ENCODE measurements at regions not wholly inside any gene's neighbourhood (a gene's known extent, or its start where the extent isn't known, plus 50 kb on each side); places are given as distances from the start of the nearest gene placed in this dataset.

DNA sequence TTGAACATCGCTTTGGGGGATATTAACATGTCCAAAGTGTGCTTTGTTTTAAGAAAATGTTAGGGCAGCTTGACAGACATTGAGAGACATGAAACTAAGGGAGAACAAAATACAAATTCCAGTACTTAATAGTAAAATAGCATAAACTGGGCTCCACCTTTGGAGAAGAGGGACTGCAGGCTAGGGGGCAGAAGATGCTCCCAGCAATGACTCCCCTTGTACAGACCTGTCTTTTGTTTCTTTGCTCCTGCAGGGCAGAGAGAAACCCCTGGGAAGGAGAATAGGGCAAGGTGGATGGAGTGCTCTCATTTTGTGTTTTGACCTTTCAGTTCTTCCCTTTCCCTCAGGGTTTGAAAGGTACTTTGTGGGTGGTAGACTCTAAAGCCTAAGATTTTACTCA lies 115.6 kb upstream of the PLCB4 start:
- Histone ChIP-seq H3K4ac (ENCODE audit: low read length) (no peak overlapping the region), H2BK5ac (ENCODE audit: low read length) (no peak overlapping the region), H2BK12ac (ENCODE audit: low read length) (no peak overlapping the region), H2BK120ac (ENCODE audit: low read depth, low read length) (no peak overlapping the region), H2BK15ac (ENCODE audit: low read length) (no peak overlapping the region), H4K91ac (ENCODE audit: low read depth, low read length, poor library complexity) (no peak overlapping the region), H3K4me3 (ENCODE audit: low read length in 2 of 2) (no peak overlapping the region), H3K36me3 (replicated peaks in 1 of 2; ENCODE audit: control insufficient read depth in 2 of 2, insufficient read depth in 2 of 2, low read length in 2 of 2) (no peaks in the 10 kb centered on the region), H3K23ac (ENCODE audit: low read depth, low read length, poor library complexity) (no peak overlapping the region), H4K8ac (ENCODE audit: low read depth, low read length) (no peak overlapping the region), H3K27me3 (ENCODE audit: control insufficient read depth in 3 of 3, insufficient read depth in 3 of 3, low read depth in 1 of 3, low read length in 3 of 3) (peaks cover 0 to 4% (median 0%) of the 10 kb centered on the region in 3 experiments), H3K9me3 (replicated peaks in 1 of 2; ENCODE audit: control insufficient read depth in 2 of 2, insufficient read depth in 1 of 2, low read depth in 1 of 2, low read length in 2 of 2) (no peaks in the 10 kb centered on the region), H3K18ac (ENCODE audit: low read length) (no peak overlapping the region), H3K9ac (ENCODE audit: low read depth, low read length, poor library complexity) (no peak overlapping the region), H3K4me1 (ENCODE audit: control insufficient read depth in 2 of 2, insufficient read depth in 1 of 2, low read depth in 1 of 2, low read length in 2 of 2) (no peaks in the 10 kb centered on the region), H3K14ac (ENCODE audit: low read length) (no peak overlapping the region), H2AK5ac (ENCODE audit: low read depth, low read length) (no peak overlapping the region), H3K79me1 (ENCODE audit: low read depth, low read length) (no peaks in the 10 kb centered on the region), H3K27ac (replicated peaks; ENCODE audit: low read length) (no peak overlapping the region), H3K4me2 (ENCODE audit: insufficient read depth, low read length, poor library complexity, severe bottlenecking) (no peak overlapping the region), H2AFZ (ENCODE audit: low read length) (no peak overlapping the region)
- WGBS, 2 donors (ENCODE audit: extremely low coverage in 2 of 2, insufficient read length in 2 of 2, insufficient replicate concordance in 1 of 2): no CpG with 5 or more reads among the region's 1 CpG
- no peak for DNase-seq (ENCODE audit: low spot score)

DNA sequence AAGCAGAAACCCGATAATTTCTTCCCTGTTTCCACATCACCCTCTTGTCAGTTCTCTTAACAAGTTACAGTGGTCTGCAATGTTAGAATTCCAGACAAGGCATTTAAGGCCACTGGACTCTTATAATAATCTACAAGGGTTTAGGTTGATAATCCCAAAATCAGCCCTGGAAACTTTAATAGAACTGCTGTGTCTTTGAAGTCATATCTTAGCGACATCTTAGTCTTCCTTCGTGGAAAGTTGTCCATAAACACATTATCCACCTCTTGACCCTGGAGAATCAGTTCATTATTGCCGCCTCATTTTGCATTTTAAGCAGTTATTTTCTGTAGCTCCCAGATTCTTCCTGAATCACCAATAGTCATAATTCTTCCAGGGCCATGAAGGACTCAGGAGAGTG lies 108.6 kb upstream of the PLCB4 start:
- Histone ChIP-seq H3K9ac (ENCODE audit: low read depth, low read length, poor library complexity) (no peak overlapping the region), H4K8ac (ENCODE audit: low read depth, low read length) (no peak overlapping the region), H2BK12ac (ENCODE audit: low read length) (no peak overlapping the region), H3K4me3 (ENCODE audit: low read length in 2 of 2) (no peak overlapping the region), H2BK120ac (ENCODE audit: low read depth, low read length) (no peak overlapping the region), H3K23ac (ENCODE audit: low read depth, low read length, poor library complexity) (no peak overlapping the region), H3K79me1 (ENCODE audit: low read depth, low read length) (no peaks in the 10 kb centered on the region), H3K4ac (ENCODE audit: low read length) (no peak overlapping the region), H2AFZ (ENCODE audit: low read length) (no peak overlapping the region), H2BK5ac (ENCODE audit: low read length) (no peak overlapping the region), H3K4me2 (ENCODE audit: insufficient read depth, low read length, poor library complexity, severe bottlenecking) (no peak overlapping the region), H3K36me3 (replicated peaks in 1 of 2; ENCODE audit: control insufficient read depth in 2 of 2, insufficient read depth in 2 of 2, low read length in 2 of 2) (no peaks in the 10 kb centered on the region), H2AK5ac (ENCODE audit: low read depth, low read length) (no peak overlapping the region), H3K27ac (replicated peaks; ENCODE audit: low read length) (no peak overlapping the region), H3K4me1 (ENCODE audit: control insufficient read depth in 2 of 2, insufficient read depth in 1 of 2, low read depth in 1 of 2, low read length in 2 of 2) (peaks cover 0 to 6% of the 10 kb centered on the region in 2 donors), H3K9me3 (replicated peaks in 1 of 2; ENCODE audit: control insufficient read depth in 2 of 2, insufficient read depth in 1 of 2, low read depth in 1 of 2, low read length in 2 of 2) (no peaks in the 10 kb centered on the region), H3K18ac (ENCODE audit: low read length) (no peak overlapping the region), H3K14ac (ENCODE audit: low read length) (no peak overlapping the region), H4K91ac (ENCODE audit: low read depth, low read length, poor library complexity) (no peak overlapping the region), H3K27me3 (ENCODE audit: control insufficient read depth in 3 of 3, insufficient read depth in 3 of 3, low read depth in 1 of 3, low read length in 3 of 3) (no peaks in the 10 kb centered on the region), H2BK15ac (ENCODE audit: low read length) (no peak overlapping the region)
- DNase-seq (ENCODE audit: low spot score): no peak
- WGBS, 2 donors (ENCODE audit: extremely low coverage in 2 of 2, insufficient read length in 2 of 2, insufficient replicate concordance in 1 of 2): no CpG with 5 or more reads among the region's 4 CpGs

DNA sequence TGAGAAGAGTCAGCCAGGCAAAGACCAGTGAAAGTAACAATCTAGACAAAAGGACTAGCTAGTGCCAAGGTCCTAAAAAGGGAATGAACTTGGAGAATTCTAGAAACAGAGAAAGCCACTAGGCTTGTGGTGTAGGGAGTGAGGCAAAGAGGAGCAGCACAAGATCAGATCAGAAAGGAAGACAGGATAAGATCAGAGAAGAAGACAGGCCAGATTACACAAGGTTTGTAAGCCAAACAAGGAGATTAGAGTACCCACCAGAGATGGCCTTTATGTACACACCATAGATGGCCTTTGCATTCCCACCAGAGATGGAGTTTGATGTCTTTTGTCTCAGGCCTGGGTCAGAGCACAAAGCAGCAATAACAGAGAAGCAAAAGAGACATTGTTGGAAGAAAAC lies 105.6 kb upstream of the PLCB4 start:
- no peak overlapping the region for H2BK12ac ChIP-seq (ENCODE audit: low read length)
- DNase-seq (ENCODE audit: low spot score): no peak
- H2BK120ac ChIP-seq (ENCODE audit: low read depth, low read length): no peak overlapping the region
- no peak overlapping the region for H2BK15ac ChIP-seq (ENCODE audit: low read length)
- no peaks in the 10 kb centered on the region for H3K27me3 ChIP-seq (ENCODE audit: control insufficient read depth in 3 of 3, insufficient read depth in 3 of 3, low read depth in 1 of 3, low read length in 3 of 3)
- no peak overlapping the region for H3K9ac ChIP-seq (ENCODE audit: low read depth, low read length, poor library complexity)
- H2AK5ac ChIP-seq (ENCODE audit: low read depth, low read length): no peak overlapping the region
- peaks cover 0 to 6% of the 10 kb centered on the region in 2 donors for H3K4me1 ChIP-seq (ENCODE audit: control insufficient read depth in 2 of 2, insufficient read depth in 1 of 2, low read depth in 1 of 2, low read length in 2 of 2)
- H3K4me3 ChIP-seq (ENCODE audit: low read length in 2 of 2): no peak overlapping the region
- H4K8ac ChIP-seq (ENCODE audit: low read depth, low read length): no peak overlapping the region
- no peaks in the 10 kb centered on the region for H3K36me3 ChIP-seq (replicated peaks in 1 of 2; ENCODE audit: control insufficient read depth in 2 of 2, insufficient read depth in 2 of 2, low read length in 2 of 2)
- H3K9me3 ChIP-seq (replicated peaks in 1 of 2; ENCODE audit: control insufficient read depth in 2 of 2, insufficient read depth in 1 of 2, low read depth in 1 of 2, low read length in 2 of 2): peaks cover 0 to 5% of the 10 kb centered on the region in 2 donors
- H3K4me2 ChIP-seq (ENCODE audit: insufficient read depth, low read length, poor library complexity, severe bottlenecking): no peak overlapping the region
- no peak overlapping the region for H2BK5ac ChIP-seq (ENCODE audit: low read length)
- no peaks in the 10 kb centered on the region for H3K79me1 ChIP-seq (ENCODE audit: low read depth, low read length)
- H3K27ac ChIP-seq (replicated peaks; ENCODE audit: low read length): no peak overlapping the region
- no peak overlapping the region for H3K18ac ChIP-seq (ENCODE audit: low read length)
- no peak overlapping the region for H4K91ac ChIP-seq (ENCODE audit: low read depth, low read length, poor library complexity)
- no peak overlapping the region for H3K14ac ChIP-seq (ENCODE audit: low read length)
- H3K4ac ChIP-seq (ENCODE audit: low read length): no peak overlapping the region
- no peak overlapping the region for H3K23ac ChIP-seq (ENCODE audit: low read depth, low read length, poor library complexity)
- H2AFZ ChIP-seq (ENCODE audit: low read length): no peak overlapping the region

DNA sequence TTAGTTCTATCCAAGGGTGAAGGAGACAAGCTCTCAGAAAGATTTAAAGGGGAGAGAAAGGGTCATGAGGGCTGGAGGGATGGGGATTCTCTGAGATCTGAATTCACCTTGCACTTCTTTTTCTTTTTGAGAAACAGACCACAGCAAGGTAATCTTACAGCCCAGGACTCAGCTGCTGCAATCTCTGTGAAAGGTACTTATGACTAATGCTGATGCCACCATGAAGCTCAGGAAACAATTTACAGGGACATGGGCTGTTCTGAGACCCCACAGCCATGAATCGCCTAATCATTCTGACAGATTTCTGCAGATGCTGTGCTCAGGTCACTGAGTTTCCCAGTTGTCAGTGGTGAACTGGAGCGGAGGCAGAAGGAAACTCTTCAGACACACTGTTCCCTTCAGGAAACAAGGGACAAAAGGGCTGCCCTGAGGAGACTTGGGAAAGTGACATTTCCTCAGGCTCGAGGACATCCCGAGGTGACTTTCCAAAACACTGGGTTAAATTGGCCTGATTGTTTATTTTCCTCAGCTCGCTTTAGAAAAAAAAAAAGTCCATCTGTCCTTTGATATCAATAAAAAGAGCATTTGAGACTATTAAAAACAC lies 103.8 kb upstream of the PLCB4 start:
- Histone ChIP-seq H3K4me1 (ENCODE audit: control insufficient read depth in 2 of 2, insufficient read depth in 1 of 2, low read depth in 1 of 2, low read length in 2 of 2) (peaks cover 0 to 6% of the 10 kb centered on the region in 2 donors), H3K9me3 (replicated peaks in 1 of 2; ENCODE audit: control insufficient read depth in 2 of 2, insufficient read depth in 1 of 2, low read depth in 1 of 2, low read length in 2 of 2) (peaks cover 0 to 5% of the 10 kb centered on the region in 2 donors), H3K23ac (ENCODE audit: low read depth, low read length, poor library complexity) (no peak overlapping the region), H4K91ac (ENCODE audit: low read depth, low read length, poor library complexity) (no peak overlapping the region), H3K27ac (replicated peaks; ENCODE audit: low read length) (no peak overlapping the region), H2AK5ac (ENCODE audit: low read depth, low read length) (no peak overlapping the region), H2BK120ac (ENCODE audit: low read depth, low read length) (no peak overlapping the region), H3K27me3 (ENCODE audit: control insufficient read depth in 3 of 3, insufficient read depth in 3 of 3, low read depth in 1 of 3, low read length in 3 of 3) (no peaks in the 10 kb centered on the region), H3K18ac (ENCODE audit: low read length) (no peak overlapping the region), H3K4me3 (ENCODE audit: low read length in 2 of 2) (no peak overlapping the region), H4K8ac (ENCODE audit: low read depth, low read length) (no peak overlapping the region), H3K4me2 (ENCODE audit: insufficient read depth, low read length, poor library complexity, severe bottlenecking) (no peak overlapping the region), H3K14ac (ENCODE audit: low read length) (no peak overlapping the region), H3K9ac (ENCODE audit: low read depth, low read length, poor library complexity) (no peak overlapping the region), H2BK15ac (ENCODE audit: low read length) (no peak overlapping the region), H3K4ac (ENCODE audit: low read length) (no peak overlapping the region), H3K36me3 (replicated peaks in 1 of 2; ENCODE audit: control insufficient read depth in 2 of 2, insufficient read depth in 2 of 2, low read length in 2 of 2) (no peaks in the 10 kb centered on the region), H3K79me1 (ENCODE audit: low read depth, low read length) (no peaks in the 10 kb centered on the region), H2AFZ (ENCODE audit: low read length) (no peak overlapping the region), H2BK12ac (ENCODE audit: low read length) (no peak overlapping the region), H2BK5ac (ENCODE audit: low read length) (no peak overlapping the region)
- WGBS, 2 donors (ENCODE audit: extremely low coverage in 2 of 2, insufficient read length in 2 of 2, insufficient replicate concordance in 1 of 2): no CpG with 5 or more reads among the region's 5 CpGs
- no peak for DNase-seq (ENCODE audit: low spot score)

Data from neuronal stem cell (in vitro differentiated cells).